WTC11 (cell line): ENCODE measurements at regions not wholly inside any gene's neighbourhood (a gene's known extent, or its start where the extent isn't known, plus 50 kb on each side); places are given as distances from the start of the nearest gene placed in this dataset.

Experiments
- ATAC-seq: fragments of 200-7000 bp; cut with Tn5 transposase; 2 replicates; pipeline ENCODE4 v1.10.0; 2021; ENCODE audit warnings: mild to moderate bottlenecking, moderate library complexity
- CTCF ChIA-PET: fragments of 300-600 bp; sonication (Branson Sonifier 250); formaldehyde crosslinking; loops from one replicate; lab custom pipeline; 2021; ENCODE audit warnings: antibody characterized with exemption; lab: Charles Lee
- POLR2A ChIA-PET: fragments of 350-600 bp; sonication (Branson Sonifier 250); formaldehyde crosslinking; loops from one replicate; lab custom pipeline; 2021; ENCODE audit warnings: antibody characterized with exemption; lab: Charles Lee
- DNase-seq: peaks from one replicate; pipeline ENCODE4 v3.0.0; 2021; ENCODE audit warnings: low spot score
- H3K27ac Mint-ChIP-seq: 2 replicates; pipeline ENCODE4 v1.8.0; 2021; ENCODE audit warnings: mixed read lengths
- H3K27me3 Mint-ChIP-seq: 2 replicates; pipeline ENCODE4 v1.8.0; 2021; ENCODE audit warnings: low read depth, mild to moderate bottlenecking, moderate library complexity, mixed read lengths
- H3K36me3 Mint-ChIP-seq: 2 replicates; pipeline ENCODE4 v1.8.0; 2021; ENCODE audit warnings: mixed read lengths
- H3K4me1 Mint-ChIP-seq: 2 replicates; pipeline ENCODE4 v1.8.0; 2022; ENCODE audit warnings: mixed read lengths
- H3K4me3 Mint-ChIP-seq: 2 replicates; pipeline ENCODE4 v1.8.0; 2021; ENCODE audit warnings: mild to moderate bottlenecking, moderate library complexity, mixed read lengths
- H3K9me3 Mint-ChIP-seq: 2 replicates; pipeline ENCODE4 v1.8.0; 2021; ENCODE audit warnings: mixed read lengths
- AFF4 ChIP-seq: sonication (generic); formaldehyde crosslinking; IDR thresholded peaks from 2 replicates; pipeline ENCODE4 v1.8.1; 2023; ENCODE audit warnings: mild to moderate bottlenecking, missing genetic modification reagents, borderline replicate concordance
- ATF2 ChIP-seq: sonication (generic); formaldehyde crosslinking; IDR thresholded peaks from 2 replicates; pipeline ENCODE4 v1.8.1; 2022; ENCODE audit warnings: low read depth, missing genetic modification reagents, borderline replicate concordance
- CBFB ChIP-seq: sonication (generic); formaldehyde crosslinking; IDR thresholded peaks from 2 replicates; pipeline ENCODE4 v1.8.1; 2022; ENCODE audit warnings: mild to moderate bottlenecking, low read depth, missing genetic modification reagents
- CREB1 ChIP-seq: sonication (generic); formaldehyde crosslinking; IDR thresholded peaks from 2 replicates; pipeline ENCODE4 v1.8.0; 2023; ENCODE audit warnings: mild to moderate bottlenecking, missing genetic modification reagents
- ETV6 ChIP-seq: sonication (generic); formaldehyde crosslinking; IDR thresholded peaks from 2 replicates; pipeline ENCODE4 v1.8.1; 2022; ENCODE audit warnings: mild to moderate bottlenecking, missing genetic modification reagents
- FOXK1 ChIP-seq: sonication (generic); formaldehyde crosslinking; IDR thresholded peaks from 2 replicates; pipeline ENCODE4 v1.8.0; 2022; ENCODE audit warnings: mild to moderate bottlenecking, moderate library complexity, missing genetic modification reagents
- FOXP1 ChIP-seq: sonication (generic); formaldehyde crosslinking; IDR thresholded peaks from 2 replicates; pipeline ENCODE4 v1.8.0; 2022; ENCODE audit warnings: missing genetic modification reagents, mild to moderate bottlenecking, moderate library complexity, borderline replicate concordance
- GTF2I ChIP-seq: fragments of 250-450 bp; sonication (Bioruptor Pico); conservative IDR thresholded peaks from 2 replicates; pipeline ENCODE4 v1.4.0; 2021; ENCODE audit warnings: mild to moderate bottlenecking
- IRF1 ChIP-seq: sonication (generic); formaldehyde crosslinking; IDR thresholded peaks from 2 replicates; pipeline ENCODE4 v1.8.0; 2023; ENCODE audit warnings: missing genetic modification reagents
- JUN ChIP-seq: sonication (generic); formaldehyde crosslinking; IDR thresholded peaks from 2 replicates; pipeline ENCODE4 v1.8.0; 2023; ENCODE audit warnings: mild to moderate bottlenecking, missing genetic modification reagents
- NFATC4 ChIP-seq: fragments of 250-450 bp; sonication (Bioruptor Pico); IDR thresholded peaks from 2 replicates; pipeline ENCODE4 v1.9.0; 2021; ENCODE audit warnings: mild to moderate bottlenecking
- SOX15 ChIP-seq: fragments of 250-450 bp; sonication (Bioruptor Pico); IDR thresholded peaks from 2 replicates; pipeline ENCODE4 v1.9.0; 2021; ENCODE audit warnings: mild to moderate bottlenecking
- TEAD1 ChIP-seq: sonication (generic); formaldehyde crosslinking; IDR thresholded peaks from 2 replicates; pipeline ENCODE4 v1.8.0; 2022; ENCODE audit warnings: mild to moderate bottlenecking, missing genetic modification reagents
- ZBTB43 ChIP-seq: sonication (generic); formaldehyde crosslinking; IDR thresholded peaks from 2 replicates; pipeline ENCODE4 v1.8.1; 2023; ENCODE audit warnings: mild to moderate bottlenecking, missing genetic modification reagents
- ZNF138 ChIP-seq: sonication (generic); formaldehyde crosslinking; conservative IDR thresholded peaks from 2 replicates; pipeline ENCODE4 v1.8.1; 2022; ENCODE audit warnings: mild to moderate bottlenecking, moderate library complexity, missing genetic modification reagents
- ZNF425 ChIP-seq: fragments of 250-450 bp; sonication (Bioruptor Pico); conservative IDR thresholded peaks from 2 replicates; pipeline ENCODE4 v1.9.0; 2021; ENCODE audit warnings: mild to moderate bottlenecking
- TF ChIP-seq, protein P1 (sequence below): fragments of 250-450 bp; sonication (Bioruptor Pico); IDR thresholded peaks from 2 replicates; pipeline ENCODE4 v1.9.0; 2021; ENCODE audit warnings: mild to moderate bottlenecking, borderline replicate concordance
- TF ChIP-seq, protein P2 (sequence below): fragments of 250-450 bp; sonication (Bioruptor Pico); IDR thresholded peaks from 2 replicates; pipeline ENCODE4 v1.9.0; 2021; ENCODE audit warnings: mild to moderate bottlenecking
- TF ChIP-seq, protein P3 (sequence below): fragments of 250-450 bp; sonication (Bioruptor Pico); IDR thresholded peaks from 2 replicates; pipeline ENCODE4 v1.9.0; 2021; ENCODE audit warnings: mild to moderate bottlenecking

GRCh38 chrX:150282953-150283352 lies 80.2 kb upstream of the MAMLD1 start:
- CTCF ChIA-PET, result no interaction called here
- H3K4me1 Mint-ChIP-seq, result no peaks in the 10 kb centered on the region
- POLR2A ChIA-PET, result no interaction called here
- no peak overlapping the region for H3K27ac Mint-ChIP-seq
- no peak overlapping the region for H3K4me3 Mint-ChIP-seq
- DNase-seq (no peak), ATAC-seq (no peak)
- no peaks in the 10 kb centered on the region for H3K36me3 Mint-ChIP-seq
- no peaks in the 10 kb centered on the region for H3K9me3 Mint-ChIP-seq
- TF ChIP-seq CREB1 (CRISPR knock-in tag) (no peak), ZNF138 (no peak), FOXK1 (CRISPR knock-in tag) (no peak), NFATC4 (no peak), FOXP1 (CRISPR knock-in tag) (no peak), CBFB (CRISPR knock-in tag) (no peak), TEAD1 (no peak), SOX15 (CRISPR knock-in tag) (no peak), IRF1 (CRISPR knock-in tag) (no peak), ETV6 (CRISPR knock-in tag) (no peak), ZBTB43 (no peak)
- TF ChIP-seq, protein P1, sequence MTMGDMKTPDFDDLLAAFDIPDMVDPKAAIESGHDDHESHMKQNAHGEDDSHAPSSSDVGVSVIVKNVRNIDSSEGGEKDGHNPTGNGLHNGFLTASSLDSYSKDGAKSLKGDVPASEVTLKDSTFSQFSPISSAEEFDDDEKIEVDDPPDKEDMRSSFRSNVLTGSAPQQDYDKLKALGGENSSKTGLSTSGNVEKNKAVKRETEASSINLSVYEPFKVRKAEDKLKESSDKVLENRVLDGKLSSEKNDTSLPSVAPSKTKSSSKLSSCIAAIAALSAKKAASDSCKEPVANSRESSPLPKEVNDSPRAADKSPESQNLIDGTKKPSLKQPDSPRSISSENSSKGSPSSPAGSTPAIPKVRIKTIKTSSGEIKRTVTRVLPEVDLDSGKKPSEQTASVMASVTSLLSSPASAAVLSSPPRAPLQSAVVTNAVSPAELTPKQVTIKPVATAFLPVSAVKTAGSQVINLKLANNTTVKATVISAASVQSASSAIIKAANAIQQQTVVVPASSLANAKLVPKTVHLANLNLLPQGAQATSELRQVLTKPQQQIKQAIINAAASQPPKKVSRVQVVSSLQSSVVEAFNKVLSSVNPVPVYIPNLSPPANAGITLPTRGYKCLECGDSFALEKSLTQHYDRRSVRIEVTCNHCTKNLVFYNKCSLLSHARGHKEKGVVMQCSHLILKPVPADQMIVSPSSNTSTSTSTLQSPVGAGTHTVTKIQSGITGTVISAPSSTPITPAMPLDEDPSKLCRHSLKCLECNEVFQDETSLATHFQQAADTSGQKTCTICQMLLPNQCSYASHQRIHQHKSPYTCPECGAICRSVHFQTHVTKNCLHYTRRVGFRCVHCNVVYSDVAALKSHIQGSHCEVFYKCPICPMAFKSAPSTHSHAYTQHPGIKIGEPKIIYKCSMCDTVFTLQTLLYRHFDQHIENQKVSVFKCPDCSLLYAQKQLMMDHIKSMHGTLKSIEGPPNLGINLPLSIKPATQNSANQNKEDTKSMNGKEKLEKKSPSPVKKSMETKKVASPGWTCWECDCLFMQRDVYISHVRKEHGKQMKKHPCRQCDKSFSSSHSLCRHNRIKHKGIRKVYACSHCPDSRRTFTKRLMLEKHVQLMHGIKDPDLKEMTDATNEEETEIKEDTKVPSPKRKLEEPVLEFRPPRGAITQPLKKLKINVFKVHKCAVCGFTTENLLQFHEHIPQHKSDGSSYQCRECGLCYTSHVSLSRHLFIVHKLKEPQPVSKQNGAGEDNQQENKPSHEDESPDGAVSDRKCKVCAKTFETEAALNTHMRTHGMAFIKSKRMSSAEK (CRISPR knock-in tag), result no peak
- TF ChIP-seq, protein P2, sequence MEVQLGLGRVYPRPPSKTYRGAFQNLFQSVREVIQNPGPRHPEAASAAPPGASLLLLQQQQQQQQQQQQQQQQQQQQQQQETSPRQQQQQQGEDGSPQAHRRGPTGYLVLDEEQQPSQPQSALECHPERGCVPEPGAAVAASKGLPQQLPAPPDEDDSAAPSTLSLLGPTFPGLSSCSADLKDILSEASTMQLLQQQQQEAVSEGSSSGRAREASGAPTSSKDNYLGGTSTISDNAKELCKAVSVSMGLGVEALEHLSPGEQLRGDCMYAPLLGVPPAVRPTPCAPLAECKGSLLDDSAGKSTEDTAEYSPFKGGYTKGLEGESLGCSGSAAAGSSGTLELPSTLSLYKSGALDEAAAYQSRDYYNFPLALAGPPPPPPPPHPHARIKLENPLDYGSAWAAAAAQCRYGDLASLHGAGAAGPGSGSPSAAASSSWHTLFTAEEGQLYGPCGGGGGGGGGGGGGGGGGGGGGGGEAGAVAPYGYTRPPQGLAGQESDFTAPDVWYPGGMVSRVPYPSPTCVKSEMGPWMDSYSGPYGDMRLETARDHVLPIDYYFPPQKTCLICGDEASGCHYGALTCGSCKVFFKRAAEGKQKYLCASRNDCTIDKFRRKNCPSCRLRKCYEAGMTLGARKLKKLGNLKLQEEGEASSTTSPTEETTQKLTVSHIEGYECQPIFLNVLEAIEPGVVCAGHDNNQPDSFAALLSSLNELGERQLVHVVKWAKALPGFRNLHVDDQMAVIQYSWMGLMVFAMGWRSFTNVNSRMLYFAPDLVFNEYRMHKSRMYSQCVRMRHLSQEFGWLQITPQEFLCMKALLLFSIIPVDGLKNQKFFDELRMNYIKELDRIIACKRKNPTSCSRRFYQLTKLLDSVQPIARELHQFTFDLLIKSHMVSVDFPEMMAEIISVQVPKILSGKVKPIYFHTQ (CRISPR knock-in tag), result no peak
- no peaks in the 10 kb centered on the region for H3K27me3 Mint-ChIP-seq

- no peaks in the 10 kb centered on the region for H3K27me3 Mint-ChIP-seq
- POLR2A ChIA-PET, result no interaction called here
- ATAC-seq (no peak), DNase-seq (no peak)
- CTCF ChIA-PET, result no interaction called here
- H3K9me3 Mint-ChIP-seq, result no peaks in the 10 kb centered on the region
- peaks cover 7% of the 10 kb centered on the region for H3K4me1 Mint-ChIP-seq
- no peaks in the 10 kb centered on the region for H3K36me3 Mint-ChIP-seq
- H3K27ac Mint-ChIP-seq, result no peak overlapping the region
- H3K4me3 Mint-ChIP-seq, result no peak overlapping the region
- TF ChIP-seq ZNF425 (no peak), GTF2I (CRISPR knock-in tag) (no peak), ATF2 (CRISPR knock-in tag) (no peak), JUN (CRISPR knock-in tag) (no peak), AFF4 (CRISPR knock-in tag) (no peak)
- TF ChIP-seq, protein P3, sequence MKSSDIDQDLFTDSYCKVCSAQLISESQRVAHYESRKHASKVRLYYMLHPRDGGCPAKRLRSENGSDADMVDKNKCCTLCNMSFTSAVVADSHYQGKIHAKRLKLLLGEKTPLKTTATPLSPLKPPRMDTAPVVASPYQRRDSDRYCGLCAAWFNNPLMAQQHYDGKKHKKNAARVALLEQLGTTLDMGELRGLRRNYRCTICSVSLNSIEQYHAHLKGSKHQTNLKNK (CRISPR knock-in tag), result no peak
Measured at GRCh38 chrX:150291014-150291413, 72.1 kb upstream of the MAMLD1 start.
